ENCODE measurements at regions not wholly inside any gene's neighbourhood (a gene's known extent, or its start where the extent isn't known, plus 50 kb on each side); places are given as distances from the start of the nearest gene placed in this dataset.

GRCh38 chr1:2866422-2867086, 65.1 kb upstream of the TTC34 start:
- no peak for DNase-seq

GRCh38 chr1:2867087-2867425, 65.6 kb upstream of the TTC34 start:
- no peak for DNase-seq

GRCh38 chr1:2867861-2868260, 66.4 kb upstream of the TTC34 start:
- no peak for DNase-seq

GRCh38 chr1:2868571-2869195, 67.2 kb upstream of the TTC34 start:
- DNase-seq = no peak

- no peak for DNase-seq
These were observed 69.8 kb upstream of the TTC34 start for GRCh38 chr1:2871246-2871815.

- DNase-seq = no peak
These were observed 72.7 kb upstream of the TTC34 start for GRCh38 chr1:2874207-2874606.

GRCh38 chr1:2874607-2875480, 73.4 kb upstream of the TTC34 start:
- no peak for DNase-seq

- DNase-seq = no peak
These were observed 74.4 kb upstream of the TTC34 start for GRCh38 chr1:2875707-2876561.

GRCh38 chr1:2876846-2877245, 75.4 kb upstream of the TTC34 start:
- DNase-seq = no peak

- no peak for DNase-seq
These were observed 75.9 kb upstream of the TTC34 start for GRCh38 chr1:2877391-2877790.

GRCh38 chr1:2878591-2878990, 77.1 kb upstream of the TTC34 start:
- no peak for DNase-seq

GRCh38 chr1:2879026-2879425, 77.5 kb upstream of the TTC34 start:
- DNase-seq = no peak

- DNase-seq = no peak
These were observed 78.1 kb upstream of the TTC34 start for GRCh38 chr1:2879591-2879990.

- DNase-seq = no peak
These were observed 78.6 kb upstream of the TTC34 start for GRCh38 chr1:2880086-2880485.

GRCh38 chr1:2880812-2881295, 79.4 kb upstream of the TTC34 start:
- DNase-seq = no peak

- DNase-seq = no peak
These were observed 80.1 kb upstream of the TTC34 start for GRCh38 chr1:2881556-2881955.

GRCh38 chr1:2882966-2883696, 81.6 kb upstream of the TTC34 start:
- DNase-seq = no peak

GRCh38 chr1:2885001-2885400, 83.5 kb upstream of the TTC34 start:
- DNase-seq = no peak

GRCh38 chr1:2886631-2887030, 85.1 kb upstream of the TTC34 start:
- DNase-seq = no peak

GRCh38 chr1:2887941-2888855, 86.7 kb upstream of the TTC34 start:
- DNase-seq = no peak
